SK-N-MC (cell line): ENCODE measurements at regions not wholly inside any gene's neighbourhood (a gene's known extent, or its start where the extent isn't known, plus 50 kb on each side); places are given as distances from the start of the nearest gene placed in this dataset.
"Not testable (repeated sequence)": the region's sequence is repeated elsewhere in the genome, so short reads cannot be mapped to it uniquely, and the experiment has no call there.

ENCODE experiments used
- DNase-seq: peaks from one replicate; pipeline ENCODE4 v3.0.0-alpha.2; 2011; ENCODE audit warnings: low read depth, low spot score
- H3K27ac ChIP-seq: fragments of 200-600 bp; sonication (generic); 2 replicates; pipeline ENCODE4 v1.5.1; 2016; ENCODE audit warnings: mixed run types
- H3K36me3 ChIP-seq: fragments of 200-600 bp; sonication (generic); 2 replicates; pipeline ENCODE4 v1.6.1; 2017; ENCODE audit warnings: antibody characterized with exemption, low read length, mixed read lengths; ENCODE audit not compliant: insufficient read depth
- H3K4me3 ChIP-seq: fragments of 200-600 bp; sonication (generic); 2 replicates; pipeline ENCODE4 v1.5.1; 2016
- H3K9ac ChIP-seq: fragments of 200-600 bp; sonication (generic); 2 replicates; pipeline ENCODE4 v1.8.0; 2017; ENCODE audit warnings: mixed run types, mixed read lengths; ENCODE audit not compliant: insufficient read length
- H3K9me3 ChIP-seq: fragments of 200-600 bp; sonication (generic); 2 replicates; pipeline ENCODE4 v1.6.1; 2017; ENCODE audit warnings: low read depth, mild to moderate bottlenecking, antibody characterized with exemption, low read length, moderate library complexity, mixed read lengths
- EZH2 ChIP-seq: fragments of 200-600 bp; sonication (generic); IDR thresholded peaks from one replicate; pipeline ENCODE4 v1.6.1; 2017; ENCODE audit warnings: antibody characterized with exemption
- FOXP2 ChIP-seq: optimal IDR thresholded peaks from 2 replicates; pipeline ENCODE3; 2011; ENCODE audit warnings: mild to moderate bottlenecking, moderate library complexity; ENCODE audit not compliant: insufficient read depth; ENCODE audit errors: extremely low read length, control extremely low read depth
- POLR2AphosphoS5 ChIP-seq: IDR thresholded peaks from 2 replicates; pipeline ENCODE4 v1.6.1; 2012; ENCODE audit warnings: mild to moderate bottlenecking, low read depth, low read length, borderline replicate concordance

GRCh38 chr6:82458705-82459104, 95.1 kb downstream of the TPBG start:
- no peak overlapping the region for H3K4me3 ChIP-seq
- no peak for DNase-seq
- no peak overlapping the region for H3K27ac ChIP-seq
- no peaks in the 10 kb centered on the region for H3K36me3 ChIP-seq
- no peak overlapping the region for H3K9ac ChIP-seq
- TF ChIP-seq EZH2, result no peak
- TF ChIP-seq FOXP2, result no peak
- no peak for TF ChIP-seq POLR2AphosphoS5
- H3K9me3 ChIP-seq, result no peaks in the 10 kb centered on the region

- Histone ChIP-seq H3K27ac (no peak overlapping the region), H3K9ac (no peak overlapping the region), H3K9me3 (no peaks in the 10 kb centered on the region), H3K4me3 (no peak overlapping the region), H3K36me3 (no peaks in the 10 kb centered on the region)
- no peak for DNase-seq
- TF ChIP-seq EZH2 (no peak), FOXP2 (no peak), POLR2AphosphoS5 (no peak)
Observed at GRCh38 chr6:82461536-82461935, 97.9 kb downstream of the TPBG start.

GRCh38 chr6:82467338-82467737, 103.7 kb downstream of the TPBG start:
- TF ChIP-seq EZH2 (no peak), FOXP2 (no peak), POLR2AphosphoS5 (no peak)

GRCh38 chr6:82470123-82470522, 106.5 kb downstream of the TPBG start:
- not testable (repeated sequence) for DNase-seq, H3K36me3 ChIP-seq, H3K27ac ChIP-seq, H3K9ac ChIP-seq, H3K9me3 ChIP-seq, H3K4me3 ChIP-seq

More at GRCh38 chr6:82467338-82467737, 103.7 kb downstream of the TPBG start:
- no peak for DNase-seq
- no peaks in the 10 kb centered on the region for H3K36me3 ChIP-seq
- no peak overlapping the region for H3K27ac ChIP-seq
- H3K9me3 ChIP-seq, result no peaks in the 10 kb centered on the region
- H3K9ac ChIP-seq, result no peak overlapping the region
- H3K4me3 ChIP-seq, result no peak overlapping the region

- not testable (repeated sequence) for H3K36me3 ChIP-seq, H3K9ac ChIP-seq, H3K9me3 ChIP-seq, DNase-seq, H3K4me3 ChIP-seq, H3K27ac ChIP-seq
Observed at GRCh38 chr6:82475106-82475505, 111.5 kb downstream of the TPBG start.

- Histone ChIP-seq H3K27ac (no peak overlapping the region), H3K36me3 (no peaks in the 10 kb centered on the region), H3K9ac (no peak overlapping the region), H3K9me3 (peaks cover 18% of the 10 kb centered on the region; the same call in 1 of the 2 replicates), H3K4me3 (no peak overlapping the region)
- no peak for DNase-seq
- no peak for TF ChIP-seq POLR2AphosphoS5
- no peak for TF ChIP-seq FOXP2
- TF ChIP-seq EZH2, result no peak
Observed at GRCh38 chr6:82484001-82484400, 120.4 kb downstream of the TPBG start.

GRCh38 chr6:82484737-82485626, 121.4 kb downstream of the TPBG start:
- TF ChIP-seq FOXP2, result no peak
- TF ChIP-seq POLR2AphosphoS5, result peak; percentile 40; the same call in 1 of the 2 replicates
- peak; percentile 91 for DNase-seq
- Histone ChIP-seq H3K9me3 (peaks cover 18% of the 10 kb centered on the region; the same call in 1 of the 2 replicates), H3K36me3 (no peaks in the 10 kb centered on the region), H3K9ac (no peak overlapping the region), H3K4me3 (peak overlapping the region; percentile 7; the same call in 1 of the 2 replicates), H3K27ac (no peak overlapping the region)

GRCh38 chr6:82487895-82488294, 124.3 kb downstream of the TPBG start:
- H3K9ac ChIP-seq, result no peak overlapping the region
- DNase-seq, result no peak
- H3K27ac ChIP-seq, result no peak overlapping the region
- no peak for TF ChIP-seq FOXP2
- no peak for TF ChIP-seq POLR2AphosphoS5
- TF ChIP-seq EZH2, result no peak
- no peaks in the 10 kb centered on the region for H3K36me3 ChIP-seq
- H3K9me3 ChIP-seq, result peaks cover 18% of the 10 kb centered on the region; the same call in 1 of the 2 replicates
- no peak overlapping the region for H3K4me3 ChIP-seq

- TF ChIP-seq FOXP2, result no peak
- TF ChIP-seq EZH2, result no peak
- no peak for TF ChIP-seq POLR2AphosphoS5
- H3K9ac ChIP-seq, result no peak overlapping the region
- H3K27ac ChIP-seq, result no peak overlapping the region
- no peaks in the 10 kb centered on the region for H3K36me3 ChIP-seq
- H3K4me3 ChIP-seq, result no peak overlapping the region
- peaks cover 18% of the 10 kb centered on the region; the same call in 1 of the 2 replicates for H3K9me3 ChIP-seq
- DNase-seq, result no peak
Observed at GRCh38 chr6:82488403-82488802, 124.8 kb downstream of the TPBG start.
